Activated CD4-positive, alpha-beta T cell treated with anti-CD3 and anti-CD28 coated beads, Interleukin-10, Interleukin-2, amounts not matched to agents 100 ng/mL and 50 ng/mL, durations not matched to agents 16 hours and 8 hours (primary cell): ENCODE measurements at regions not wholly inside any gene's neighbourhood (a gene's known extent, or its start where the extent isn't known, plus 50 kb on each side); places are given as distances from the start of the nearest gene placed in this dataset.
A peak's percentile ranks its signal among the peaks of the same experiment; 100 is the strongest.

Experiments
- DNase-seq: peaks from one replicate; pipeline ENCODE4 v3.0.0-alpha.2; 2020

DNA sequence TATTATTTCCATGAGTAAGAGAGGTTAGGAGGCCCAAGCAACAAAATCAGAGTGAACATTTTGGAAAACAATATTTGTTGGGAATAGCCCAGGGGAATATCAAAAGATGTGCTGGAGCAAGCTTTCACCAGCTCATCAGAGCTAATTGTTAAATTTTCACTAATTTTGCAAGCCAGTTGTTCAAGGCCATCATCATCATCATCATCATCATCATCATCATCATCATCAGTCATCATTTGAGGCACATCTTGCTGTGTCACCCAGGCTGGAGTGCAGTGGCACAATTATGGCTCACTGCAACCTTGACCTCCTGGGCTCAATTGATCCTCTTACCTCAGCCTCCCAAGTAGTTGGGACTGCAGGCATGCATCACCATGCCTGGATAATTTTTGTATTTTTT lies 350.5 kb upstream of the MEF2C start:
- DNase-seq: no peak

DNA sequence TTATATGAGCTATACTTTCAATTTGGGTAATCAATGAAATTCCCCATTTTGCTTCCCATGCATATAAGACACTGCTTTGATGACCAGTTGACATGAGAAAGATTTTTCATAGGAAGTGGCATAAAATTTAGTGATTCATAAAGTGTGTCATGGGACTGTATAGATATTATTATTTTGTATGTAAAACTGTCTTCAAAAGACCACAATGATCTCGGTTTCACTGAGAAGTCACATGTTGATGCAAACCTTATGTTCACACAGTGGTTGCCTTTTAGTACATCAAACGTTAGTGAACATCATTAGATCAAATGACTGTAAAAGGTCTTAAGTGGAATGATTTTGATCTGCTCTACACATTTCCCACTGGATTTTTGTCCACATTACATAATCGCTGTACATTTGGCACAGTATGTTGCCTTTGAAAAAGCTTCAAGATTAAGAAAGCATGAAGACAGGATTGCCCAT lies 349.2 kb upstream of the MEF2C start:
- DNase-seq: peak; percentile 48

DNA sequence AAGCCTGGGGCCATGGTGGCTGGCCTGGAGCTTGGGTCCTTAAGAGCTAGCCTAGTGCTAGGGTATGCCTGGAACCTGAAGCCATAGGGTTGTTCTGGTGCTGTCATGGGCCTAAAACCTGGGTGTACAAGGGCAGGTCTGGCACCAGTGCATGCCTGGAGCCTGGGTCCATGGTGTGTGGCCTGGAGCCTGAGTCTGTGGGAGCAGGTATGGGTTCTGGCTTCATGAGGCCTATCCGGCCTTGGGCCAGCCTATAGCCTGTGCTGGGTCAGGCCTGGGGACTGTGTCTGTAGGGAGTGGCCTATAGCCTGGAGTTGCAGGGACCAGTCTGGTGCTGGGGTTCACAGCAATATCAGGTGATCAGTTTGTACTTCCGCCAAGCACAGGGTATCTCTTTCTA lies 347.2 kb upstream of the MEF2C start:
- no peak for DNase-seq

DNA sequence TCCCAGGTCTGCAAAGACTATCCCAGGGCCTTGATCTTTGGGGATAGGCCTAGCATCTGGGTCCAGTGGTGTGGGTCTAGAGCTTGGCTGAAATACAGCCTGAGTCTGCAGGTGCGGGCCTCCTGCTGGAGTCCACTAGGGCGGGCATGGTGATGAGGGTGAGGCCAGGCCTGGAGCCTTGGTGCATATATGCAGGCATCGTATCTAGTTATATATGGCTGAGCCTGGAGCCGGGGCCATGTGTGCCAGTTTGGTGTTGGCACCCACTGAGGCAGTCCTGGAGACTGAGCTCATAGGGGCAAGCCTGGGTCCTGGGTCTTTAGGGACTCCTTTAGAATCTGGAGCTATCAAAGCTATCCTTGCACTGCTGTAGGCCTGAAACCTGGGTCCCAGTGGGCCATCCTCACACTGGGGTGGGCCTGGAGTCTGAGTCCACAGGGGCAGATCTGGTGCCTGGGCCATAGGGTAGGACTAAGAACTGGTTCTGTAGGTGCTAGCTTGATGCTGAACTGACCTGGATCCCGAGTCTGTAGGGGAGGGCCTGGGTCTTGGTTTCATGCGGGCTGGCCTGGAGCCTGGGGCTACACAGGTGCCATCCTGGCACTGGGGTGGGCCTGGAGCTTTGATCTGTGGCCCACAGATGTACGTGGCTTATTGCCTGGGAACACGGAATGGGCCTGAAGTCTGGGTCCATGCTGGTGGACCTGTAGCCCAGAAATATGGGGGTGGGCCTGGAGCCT lies 346.5 kb upstream of the MEF2C start:
- DNase-seq: no peak

DNA sequence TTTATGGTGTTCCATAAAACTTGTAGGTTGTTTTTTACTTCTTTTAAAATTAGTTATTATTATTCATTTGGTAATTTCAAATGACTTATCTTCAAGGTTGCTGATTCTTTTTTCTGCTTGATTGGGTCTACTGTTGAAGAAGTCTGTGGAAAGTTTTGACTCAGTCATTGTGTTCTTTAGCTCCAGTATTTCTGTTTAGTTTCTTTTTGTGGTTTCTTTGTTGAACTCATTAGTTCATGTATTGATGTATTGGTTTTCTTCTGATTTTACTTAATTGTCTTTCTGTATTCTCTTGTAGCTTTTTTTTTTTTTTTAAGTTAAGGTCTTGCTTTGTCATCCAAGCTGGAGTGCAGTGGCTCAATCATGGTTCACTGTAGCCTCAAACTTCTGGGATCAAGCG lies 345.4 kb upstream of the MEF2C start:
- DNase-seq: peak; percentile 21

DNA sequence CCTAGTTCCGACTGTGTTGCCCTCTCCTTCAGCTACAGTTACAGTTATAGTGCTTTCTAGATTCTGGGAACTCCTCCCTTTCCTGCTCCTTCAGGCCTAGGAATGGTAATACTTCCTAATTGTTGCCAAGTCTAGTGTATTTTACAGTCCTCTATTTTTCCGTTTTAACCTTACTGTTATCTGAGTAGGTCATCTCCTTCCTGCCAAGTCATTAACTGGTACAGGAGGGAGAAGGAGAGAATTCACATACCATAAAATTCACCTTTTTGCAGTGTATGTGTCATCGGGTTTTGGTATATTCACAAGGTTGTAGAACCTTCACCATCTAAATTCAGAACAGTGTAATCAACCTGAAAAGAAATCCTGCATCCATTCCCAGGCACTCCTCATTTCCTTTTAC lies 335.4 kb upstream of the MEF2C start:
- DNase-seq: no peak

DNA sequence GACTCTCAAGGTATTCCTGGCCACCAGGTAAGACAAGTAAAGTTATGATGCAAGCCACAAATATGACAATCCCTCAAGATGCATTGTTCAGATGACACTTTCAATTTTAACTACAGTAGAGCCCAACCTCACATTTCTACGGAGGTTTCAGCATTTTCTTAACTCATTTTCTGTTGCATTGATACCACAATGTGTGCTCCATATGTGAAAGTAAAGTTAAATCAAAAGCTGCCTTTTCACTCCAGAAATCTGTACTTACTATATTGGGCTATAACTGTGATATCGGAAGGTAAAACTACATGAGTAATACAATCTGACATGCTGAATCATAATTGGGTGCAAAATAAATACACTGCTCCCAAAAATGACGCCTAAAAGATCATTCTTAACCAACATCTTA lies 333.6 kb upstream of the MEF2C start:
- DNase-seq: no peak

DNA sequence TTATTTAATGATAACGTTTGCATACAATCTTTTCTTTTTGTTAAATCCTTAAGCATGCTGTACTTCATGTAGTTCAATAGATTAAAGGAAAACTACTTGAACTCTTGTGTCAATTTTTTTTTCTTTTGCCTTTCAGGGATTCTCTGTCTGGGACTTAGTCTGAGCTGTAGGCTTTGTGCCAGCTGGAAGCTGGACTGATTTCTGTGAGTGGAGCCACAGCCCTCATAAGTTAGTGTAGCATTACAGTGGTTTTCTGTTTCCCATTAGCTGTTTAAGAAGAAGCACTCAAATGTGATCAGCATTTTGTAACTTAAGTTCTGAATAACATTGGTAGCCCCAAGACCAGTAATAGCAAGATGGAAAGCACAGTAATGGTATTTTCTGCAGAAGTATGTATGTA lies 330.6 kb upstream of the MEF2C start:
- no peak for DNase-seq

DNA sequence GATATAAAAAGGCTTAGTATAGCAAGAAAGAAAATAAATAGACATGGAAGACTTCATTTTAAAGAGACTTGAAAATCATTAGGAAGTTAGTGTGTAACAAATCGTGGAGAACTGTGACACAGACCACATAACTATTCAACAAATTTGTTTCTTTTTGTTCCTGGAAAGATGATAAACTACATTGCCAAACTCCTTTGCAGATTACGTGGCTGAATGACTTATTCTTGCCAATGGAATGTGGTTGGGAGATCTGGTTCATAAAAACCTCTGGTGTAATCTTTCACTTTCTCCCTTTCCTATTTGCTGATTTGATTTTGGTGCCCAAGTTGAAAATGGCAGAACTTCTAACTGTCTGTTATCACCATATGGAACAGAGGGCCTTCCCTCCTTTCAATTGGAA lies 328.9 kb upstream of the MEF2C start:
- no peak for DNase-seq

DNA sequence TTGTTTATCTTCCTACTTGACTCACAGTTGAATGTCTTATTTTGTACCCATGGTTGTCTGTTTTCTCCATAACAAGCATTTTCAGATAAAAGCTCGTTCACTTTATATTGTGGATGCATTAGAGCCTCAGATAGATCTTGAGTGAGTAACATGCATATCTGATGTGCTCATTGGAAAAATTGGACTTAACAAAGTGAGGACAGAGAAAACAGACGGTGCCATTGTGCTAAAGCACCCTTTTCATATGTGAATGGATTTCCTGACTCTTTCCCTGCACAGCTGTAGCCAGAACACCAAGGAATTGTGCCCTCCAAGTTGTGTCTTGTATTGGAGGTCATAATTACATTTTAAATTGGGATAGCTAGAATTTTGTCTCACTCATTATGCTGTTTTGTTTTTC lies 325.8 kb upstream of the MEF2C start:
- DNase-seq: no peak

DNA sequence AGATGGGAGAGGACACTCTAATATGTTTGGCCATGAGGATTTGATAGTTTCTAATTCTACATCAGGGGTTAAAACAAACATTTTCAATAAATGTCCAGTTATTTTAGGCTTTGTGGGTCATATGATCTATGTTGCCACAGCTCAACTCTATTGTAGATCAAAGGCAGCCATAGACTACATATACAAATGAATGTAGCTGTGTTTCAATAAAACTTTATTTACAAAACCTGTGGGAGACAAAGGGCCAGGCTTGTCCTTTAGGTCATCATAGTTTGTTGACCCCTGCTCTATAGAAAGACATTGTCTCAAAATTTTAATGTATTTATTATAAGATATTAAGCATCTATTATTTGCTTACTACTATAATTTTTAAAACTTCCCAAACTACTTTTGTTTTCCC lies 325.4 kb upstream of the MEF2C start:
- DNase-seq: no peak

DNA sequence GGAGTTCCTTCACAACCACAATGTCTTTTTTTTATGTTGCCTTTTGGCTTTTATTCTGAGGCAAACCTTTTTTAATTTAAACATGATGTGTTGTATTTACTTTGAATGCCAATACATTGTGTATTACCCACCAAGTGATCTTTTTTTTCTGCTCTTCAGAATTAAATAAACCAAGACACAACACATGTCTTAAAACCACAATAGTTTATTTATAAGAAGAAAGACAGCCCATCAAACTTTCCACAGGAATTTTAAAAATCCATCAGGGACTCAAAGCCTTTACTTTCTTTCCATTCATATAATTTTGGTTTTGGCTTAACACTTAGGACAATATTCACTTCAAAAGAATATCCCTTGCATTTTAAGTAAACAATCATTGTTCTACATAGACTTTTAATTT lies 321.8 kb upstream of the MEF2C start:
- DNase-seq: no peak

DNA sequence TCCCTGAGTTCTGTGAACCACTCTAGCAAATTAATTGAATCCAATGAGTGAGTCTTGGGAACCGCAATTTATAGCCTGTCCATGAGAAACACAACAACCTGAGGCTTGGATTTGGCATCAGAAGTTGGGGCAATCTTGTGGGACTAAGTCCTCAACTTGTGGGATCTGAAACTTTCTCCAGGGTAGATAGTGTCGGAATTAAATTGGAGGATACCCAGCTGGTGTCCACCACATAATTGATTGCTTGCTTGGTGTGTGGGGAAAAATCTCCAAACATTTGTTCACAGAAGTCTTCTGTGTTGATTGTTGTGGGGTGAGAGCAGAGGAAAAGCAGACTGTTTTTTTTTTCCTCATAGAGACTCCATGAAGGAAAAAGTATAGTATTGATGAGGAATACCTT lies 320.6 kb upstream of the MEF2C start:
- DNase-seq: no peak

DNA sequence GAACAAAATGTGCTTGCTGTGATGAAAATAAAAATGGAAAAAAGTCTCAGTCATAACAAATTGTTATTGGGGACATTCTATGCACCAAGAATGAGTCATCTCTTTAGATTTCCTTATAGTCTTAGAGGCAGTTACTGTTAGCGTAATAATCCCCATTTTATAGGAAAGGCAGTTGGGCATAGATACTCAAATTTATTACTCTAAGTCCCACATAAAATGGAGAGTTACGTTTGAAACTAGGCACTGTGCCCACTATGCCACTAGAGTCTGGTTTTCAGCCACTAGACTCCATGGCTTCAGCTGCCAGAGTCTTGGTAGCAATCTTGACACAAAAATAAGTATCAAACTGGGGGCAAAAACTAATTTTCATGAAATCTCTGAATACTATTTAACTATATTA lies 317.9 kb upstream of the MEF2C start:
- no peak for DNase-seq

DNA sequence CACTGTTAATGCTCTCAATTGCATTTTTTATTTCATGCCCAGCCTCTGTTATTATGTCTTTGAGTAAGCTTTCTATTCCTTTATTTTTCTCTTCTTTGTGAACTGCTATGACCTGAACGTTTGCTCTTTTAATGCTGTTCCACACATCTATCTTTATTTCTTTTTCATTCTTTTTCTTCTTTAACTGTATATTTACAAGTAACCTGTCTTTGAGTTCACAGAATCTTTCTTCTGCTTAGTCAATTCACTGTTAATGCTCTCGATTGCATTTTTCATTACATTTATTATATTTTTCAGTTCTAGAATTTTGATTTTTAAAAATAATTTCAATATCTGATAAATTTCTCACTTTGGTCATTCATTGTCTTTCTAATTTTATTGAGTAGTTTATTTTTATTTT lies 316.3 kb upstream of the MEF2C start:
- DNase-seq: no peak

DNA sequence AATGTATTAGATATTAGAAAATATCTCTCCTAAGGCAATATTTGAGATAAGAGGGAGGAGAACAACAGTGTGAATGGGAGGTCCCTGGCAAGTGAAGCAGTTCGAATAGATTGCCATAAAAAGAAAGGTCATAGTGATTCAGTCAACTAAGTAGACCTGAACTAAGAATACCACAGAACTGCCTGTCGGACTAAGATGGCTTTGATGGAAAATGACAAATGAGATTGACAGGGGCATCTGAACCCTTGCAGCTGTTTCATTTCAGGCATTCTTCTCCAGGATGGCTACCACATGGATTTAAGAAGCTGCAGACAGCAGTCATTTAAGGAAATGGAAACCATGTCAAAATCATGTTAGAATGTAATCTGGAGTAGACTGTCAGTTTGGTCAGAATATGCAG lies 308.4 kb upstream of the MEF2C start:
- no peak for DNase-seq

DNA sequence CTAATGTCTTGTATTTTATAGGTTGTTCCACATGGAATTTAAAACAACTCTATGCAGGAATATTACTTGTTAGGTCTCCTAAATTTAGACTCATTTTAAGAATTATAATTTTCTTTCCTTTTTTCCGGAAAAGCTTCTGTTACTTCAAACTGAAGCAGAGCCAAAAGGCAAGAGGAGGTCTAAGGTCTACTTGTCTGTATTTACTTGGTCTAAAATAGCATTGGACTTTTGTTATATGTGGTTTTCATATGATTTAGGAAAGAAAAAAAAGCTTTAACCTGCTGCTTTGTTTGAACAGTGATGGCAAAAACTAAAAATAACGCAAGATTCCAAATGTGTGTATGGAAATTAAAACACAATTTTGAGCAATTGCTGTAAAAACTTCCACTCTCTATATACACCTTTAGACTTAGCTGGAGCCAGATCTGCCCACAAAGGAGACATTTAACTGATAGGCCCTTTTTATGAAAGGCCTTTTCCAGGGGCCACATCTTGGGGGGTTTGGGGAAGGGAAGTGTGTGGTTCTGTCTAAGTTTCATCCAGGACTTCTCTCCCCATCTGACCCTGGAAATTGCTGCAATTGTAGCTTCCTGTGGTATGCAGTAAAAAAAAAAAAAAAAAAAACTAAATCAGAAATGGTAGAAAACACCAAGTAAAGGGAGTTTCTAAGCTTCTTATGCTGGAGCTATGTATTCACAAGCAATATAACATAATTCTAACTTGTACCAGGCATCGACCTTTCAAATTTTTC lies 307.7 kb upstream of the MEF2C start:
- DNase-seq: no peak

DNA sequence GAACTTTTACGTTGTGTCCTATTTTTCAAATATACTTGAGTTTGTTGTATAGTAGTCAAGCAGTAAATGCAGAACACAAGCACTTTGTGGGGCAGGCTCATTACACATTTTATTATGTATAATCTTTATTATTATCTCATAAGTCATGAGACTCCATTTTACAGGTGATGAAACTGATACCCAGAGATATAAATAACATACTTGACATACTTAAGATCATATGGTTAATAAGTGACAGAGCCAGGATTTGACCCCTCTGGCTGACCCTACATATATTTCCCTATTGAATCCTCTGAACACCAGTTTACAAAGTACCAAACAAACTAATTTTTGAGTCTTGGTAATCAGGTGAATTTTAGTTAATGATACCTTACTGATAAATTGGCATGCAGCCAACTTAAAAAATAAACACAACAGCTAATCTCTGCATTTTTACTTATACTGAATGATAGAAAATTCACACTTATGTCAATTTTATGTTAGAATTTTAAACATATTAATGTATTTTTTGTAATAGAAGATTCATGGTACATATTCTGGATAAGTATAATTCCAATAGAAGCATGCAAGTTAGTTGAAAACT lies 305.0 kb upstream of the MEF2C start:
- no peak for DNase-seq

DNA sequence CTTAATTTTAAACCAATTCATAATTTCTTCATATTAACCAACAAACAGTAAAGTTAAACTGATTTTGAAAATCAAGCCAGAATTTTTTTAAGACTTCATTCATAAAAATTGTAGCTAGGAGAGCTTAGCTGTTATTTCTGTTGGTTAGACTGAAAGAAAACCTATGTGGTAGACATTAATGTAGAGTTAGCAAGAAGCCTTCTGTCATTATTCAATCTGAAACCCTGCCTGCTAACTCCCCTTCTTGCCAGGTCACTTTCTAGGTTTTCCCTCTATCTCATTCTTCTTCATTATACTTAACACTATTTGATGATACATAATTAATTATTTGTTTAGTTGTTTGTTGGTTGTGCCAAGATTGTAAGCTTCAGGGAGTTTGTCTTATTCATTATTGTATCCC lies 304.3 kb upstream of the MEF2C start:
- DNase-seq: no peak

DNA sequence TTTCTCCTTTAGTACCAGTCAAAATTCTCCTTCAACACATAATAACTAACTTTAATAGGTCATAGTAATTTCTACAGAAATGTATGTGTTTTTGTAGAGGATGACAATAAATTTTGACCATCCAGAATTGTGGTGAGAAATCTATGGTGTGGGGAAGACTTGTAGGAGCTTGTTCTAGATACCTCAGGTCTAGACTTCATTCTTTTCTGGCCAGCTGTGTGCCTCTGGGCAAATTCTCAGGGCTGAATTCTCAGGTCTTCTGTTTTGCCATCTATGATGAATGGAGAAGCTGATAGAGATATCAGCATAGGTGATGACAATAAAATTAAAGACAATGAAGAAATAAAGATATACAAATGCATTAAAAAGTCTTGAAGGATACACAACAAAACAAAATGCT lies 298.6 kb upstream of the MEF2C start:
- no peak for DNase-seq

DNA sequence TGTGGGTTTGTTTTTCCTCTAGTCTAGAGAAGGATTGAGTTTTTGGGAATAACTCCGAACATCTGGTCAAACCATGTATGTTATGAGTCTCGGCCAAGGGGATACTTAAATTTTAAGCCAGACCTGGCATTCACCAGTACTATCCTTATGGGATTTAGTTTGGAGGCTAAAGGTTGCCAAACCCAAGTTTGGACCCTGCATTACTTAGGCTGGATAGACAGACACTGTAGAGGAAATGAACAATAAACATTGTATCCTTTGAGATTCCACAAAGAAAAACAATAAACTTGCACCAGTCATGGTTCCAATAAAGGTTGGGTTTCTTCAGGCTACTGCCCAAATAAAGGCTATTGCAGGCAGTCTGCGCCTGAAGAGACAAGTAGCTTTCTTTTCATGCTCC lies 296.7 kb upstream of the MEF2C start:
- DNase-seq: no peak

DNA sequence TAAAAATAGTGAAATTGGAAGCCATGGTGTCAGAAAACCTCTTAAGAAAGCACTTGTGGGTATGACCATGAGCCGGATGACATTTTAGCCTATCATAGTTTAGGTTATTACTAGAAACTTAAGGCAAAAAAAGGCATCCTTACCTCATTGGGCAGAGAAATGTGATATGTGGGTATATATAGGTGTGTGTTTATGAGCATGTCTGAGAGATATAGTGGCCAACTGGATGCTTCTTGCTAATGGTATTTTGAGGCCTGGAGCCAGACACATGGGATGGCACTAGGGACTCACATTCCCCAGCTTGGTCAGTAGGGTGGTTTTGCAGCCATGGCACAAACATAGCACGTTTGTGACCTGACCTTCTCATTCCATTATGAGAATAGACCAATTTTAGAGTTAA lies 295.6 kb upstream of the MEF2C start:
- no peak for DNase-seq

DNA sequence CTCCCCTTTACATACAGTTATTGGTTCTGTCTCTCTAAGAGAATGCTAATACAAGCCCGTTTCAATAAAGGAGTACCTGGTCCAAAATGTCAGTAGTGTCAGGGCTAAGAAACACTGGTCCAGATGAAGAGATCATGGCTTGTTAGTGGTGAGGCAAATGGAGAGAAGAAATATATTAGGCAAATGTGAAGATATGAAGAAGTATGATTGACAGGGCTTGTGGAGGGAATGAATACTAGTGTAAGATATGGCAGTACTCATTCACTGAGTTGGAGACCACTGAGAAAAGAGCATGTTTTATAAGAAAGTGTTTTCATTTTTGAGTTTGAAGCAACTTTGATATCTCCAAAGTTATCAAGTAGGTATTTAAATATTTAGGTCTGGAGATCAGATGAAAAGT lies 290.5 kb upstream of the MEF2C start:
- DNase-seq: no peak

DNA sequence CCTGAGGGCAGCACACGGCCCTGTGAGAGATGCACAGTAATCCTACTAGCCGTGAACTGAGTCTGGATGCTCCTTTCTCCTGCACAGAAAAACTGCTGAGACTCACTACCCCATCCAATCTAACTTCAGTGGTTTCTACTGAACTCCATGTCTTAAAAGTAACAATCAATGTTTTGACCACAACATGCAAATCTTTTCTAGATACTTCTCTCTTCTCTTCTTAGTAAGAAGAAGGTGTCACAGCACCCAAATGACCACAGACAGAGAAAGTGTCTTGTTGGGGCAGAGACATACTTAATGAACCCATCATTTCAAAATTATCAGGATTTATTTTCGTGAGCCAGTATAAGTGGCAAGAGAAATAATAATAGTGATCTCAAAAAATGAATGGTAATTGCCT lies 285.8 kb upstream of the MEF2C start:
- DNase-seq: no peak
